MM.1S (cell line): ENCODE measurements at regions not wholly inside any gene's neighbourhood (a gene's known extent, or its start where the extent isn't known, plus 50 kb on each side); places are given as distances from the start of the nearest gene placed in this dataset.

Source experiments
- EZH2 ChIP-seq: fragments of 300-600 bp; sonication (generic); optimal IDR thresholded peaks from 2 replicates; pipeline ENCODE3; 2017; ENCODE audit warnings: low read depth, mild to moderate bottlenecking, antibody characterized with exemption, low read length, mixed read lengths
- EZH2phosphoT487 ChIP-seq: fragments of 300-600 bp; sonication (generic); IDR thresholded peaks from 2 replicates; pipeline ENCODE4 v1.6.1; 2018; ENCODE audit warnings: antibody characterized with exemption, low read length
- TF ChIP-seq, protein P1 (sequence below): fragments of 300-600 bp; sonication (generic); IDR thresholded peaks from 2 replicates; pipeline ENCODE4 v1.5.1; 2016; ENCODE audit warnings: antibody characterized with exemption, low read length, mixed read lengths

DNA sequence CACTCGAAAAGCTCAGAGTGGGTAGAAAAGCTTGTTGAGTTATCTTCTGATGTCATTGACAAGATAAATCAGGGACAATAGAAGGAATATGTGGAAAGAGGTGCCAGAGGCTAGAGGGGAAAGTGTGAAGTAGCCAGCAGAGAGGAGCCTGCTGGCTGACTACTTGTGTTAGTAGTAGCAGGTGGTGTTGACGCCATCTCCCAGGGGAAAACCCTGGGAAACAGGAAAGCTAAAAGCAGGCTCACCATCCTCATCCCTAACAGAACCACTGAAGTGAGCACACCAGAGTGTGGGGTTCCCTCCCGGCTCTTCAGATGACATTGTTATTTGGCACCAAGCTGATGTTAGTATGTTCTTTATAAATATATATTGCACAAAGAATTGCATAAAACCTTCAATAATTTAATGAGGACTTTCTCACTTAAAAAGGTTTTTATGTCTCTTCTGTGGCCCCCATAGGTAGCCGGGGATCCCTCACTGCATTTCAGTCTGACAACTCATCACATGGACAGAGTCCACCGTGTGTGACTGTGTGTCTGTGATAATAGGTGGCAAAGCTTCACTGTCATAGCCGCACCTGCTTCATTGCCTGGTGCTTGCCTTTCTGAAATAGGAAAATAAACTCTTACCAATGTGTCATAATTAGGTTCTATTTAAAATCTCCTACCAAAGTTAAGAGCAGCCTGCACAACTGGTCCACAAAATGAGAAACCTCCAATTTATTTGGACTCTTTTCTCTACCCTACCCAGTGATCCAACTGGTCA lies 63.2 kb upstream of the TOP3B start:
- no peak for TF ChIP-seq EZH2
- no peak for TF ChIP-seq EZH2phosphoT487
- TF ChIP-seq, protein P1, sequence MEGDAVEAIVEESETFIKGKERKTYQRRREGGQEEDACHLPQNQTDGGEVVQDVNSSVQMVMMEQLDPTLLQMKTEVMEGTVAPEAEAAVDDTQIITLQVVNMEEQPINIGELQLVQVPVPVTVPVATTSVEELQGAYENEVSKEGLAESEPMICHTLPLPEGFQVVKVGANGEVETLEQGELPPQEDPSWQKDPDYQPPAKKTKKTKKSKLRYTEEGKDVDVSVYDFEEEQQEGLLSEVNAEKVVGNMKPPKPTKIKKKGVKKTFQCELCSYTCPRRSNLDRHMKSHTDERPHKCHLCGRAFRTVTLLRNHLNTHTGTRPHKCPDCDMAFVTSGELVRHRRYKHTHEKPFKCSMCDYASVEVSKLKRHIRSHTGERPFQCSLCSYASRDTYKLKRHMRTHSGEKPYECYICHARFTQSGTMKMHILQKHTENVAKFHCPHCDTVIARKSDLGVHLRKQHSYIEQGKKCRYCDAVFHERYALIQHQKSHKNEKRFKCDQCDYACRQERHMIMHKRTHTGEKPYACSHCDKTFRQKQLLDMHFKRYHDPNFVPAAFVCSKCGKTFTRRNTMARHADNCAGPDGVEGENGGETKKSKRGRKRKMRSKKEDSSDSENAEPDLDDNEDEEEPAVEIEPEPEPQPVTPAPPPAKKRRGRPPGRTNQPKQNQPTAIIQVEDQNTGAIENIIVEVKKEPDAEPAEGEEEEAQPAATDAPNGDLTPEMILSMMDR, result no peak
